ENCODE measurements at regions not wholly inside any gene's neighbourhood (a gene's known extent, or its start where the extent isn't known, plus 50 kb on each side); places are given as distances from the start of the nearest gene placed in this dataset.

GRCh38 chr3:72322264-72322976 lies 525.8 kb downstream of the SHQ1 start:
- Histone ChIP-seq H3K27me3 (no peaks in the 10 kb centered on the region), H3K9me3 (no peaks in the 10 kb centered on the region), H3K36me3 (no peaks in the 10 kb centered on the region), H3K4me1 (no peaks in the 10 kb centered on the region), H3K27ac (no peak overlapping the region), H3K4me3 (no peak overlapping the region)
- no peak for DNase-seq (ENCODE audit: extremely low spot score in 2 of 2)
- TF ChIP-seq POLR2A (IDR thresholded peaks at IDR 0.05) (no peak), POLR2AphosphoS5 (IDR thresholded peaks at IDR 0.05; ENCODE audit: insufficient read depth in 1 of 2, low read depth in 1 of 2) (no peak), CTCF (IDR thresholded peaks at IDR 0.05) (no peak)
- intact Hi-C loops (cut with DNase I) = no loop called here

- intact Hi-C loops (cut with DNase I) = no loop called here
Measured at GRCh38 chr3:72320955-72321303, 527.3 kb downstream of the SHQ1 start.

GRCh38 chr3:72320095-72320954 lies 527.9 kb downstream of the SHQ1 start:
- DNase-seq (ENCODE audit: extremely low spot score in 2 of 2) = no peak
- no peak overlapping the region for H3K4me3 ChIP-seq
- H3K9me3 ChIP-seq = no peaks in the 10 kb centered on the region
- no peaks in the 10 kb centered on the region for H3K4me1 ChIP-seq
- intact Hi-C loops (cut with DNase I) = no loop called here
- no peaks in the 10 kb centered on the region for H3K36me3 ChIP-seq
- TF ChIP-seq CTCF (IDR thresholded peaks at IDR 0.05) (no peak), POLR2AphosphoS5 (IDR thresholded peaks at IDR 0.05; ENCODE audit: insufficient read depth in 1 of 2, low read depth in 1 of 2) (no peak), POLR2A (IDR thresholded peaks at IDR 0.05) (no peak)
- H3K27me3 ChIP-seq = no peaks in the 10 kb centered on the region
- no peak overlapping the region for H3K27ac ChIP-seq

More at GRCh38 chr3:72320955-72321303, 527.3 kb downstream of the SHQ1 start:
- Histone ChIP-seq H3K27me3 (no peaks in the 10 kb centered on the region), H3K4me1 (no peaks in the 10 kb centered on the region), H3K4me3 (no peak overlapping the region), H3K9me3 (no peaks in the 10 kb centered on the region), H3K36me3 (no peaks in the 10 kb centered on the region), H3K27ac (no peak overlapping the region)
- DNase-seq (ENCODE audit: extremely low spot score in 2 of 2) = no peak
- TF ChIP-seq POLR2A (IDR thresholded peaks at IDR 0.05) = no peak
- no peak for TF ChIP-seq CTCF (IDR thresholded peaks at IDR 0.05)
- no peak for TF ChIP-seq POLR2AphosphoS5 (IDR thresholded peaks at IDR 0.05; ENCODE audit: insufficient read depth in 1 of 2, low read depth in 1 of 2)

- intact Hi-C loops (cut with DNase I) = no loop called here
- H3K4me1 ChIP-seq = no peaks in the 10 kb centered on the region
- no peak for DNase-seq (ENCODE audit: extremely low spot score in 2 of 2)
- H3K36me3 ChIP-seq = no peaks in the 10 kb centered on the region
- no peak overlapping the region for H3K4me3 ChIP-seq
- no peaks in the 10 kb centered on the region for H3K9me3 ChIP-seq
- H3K27ac ChIP-seq = no peak overlapping the region
- H3K27me3 ChIP-seq = no peaks in the 10 kb centered on the region
- no peak for TF ChIP-seq POLR2A (IDR thresholded peaks at IDR 0.05)
- no peak for TF ChIP-seq CTCF (IDR thresholded peaks at IDR 0.05)
Measured at GRCh38 chr3:72319194-72320094, 528.8 kb downstream of the SHQ1 start.

Data from vagina (tissue), 2 donors.